ENCODE measurements at regions not wholly inside any gene's neighbourhood (a gene's known extent, or its start where the extent isn't known, plus 50 kb on each side); places are given as distances from the start of the nearest gene placed in this dataset.

GRCh38 chr1:148386617-148387016 is 96.5 kb downstream of the PPIAL4G start:
- TF ChIP-seq POLR2A (IDR thresholded peaks at IDR 0.05) (no peak), POLR2AphosphoS5 (IDR thresholded peaks at IDR 0.05) (no peak)
